ENCODE measurements at regions not wholly inside any gene's neighbourhood (a gene's known extent, or its start where the extent isn't known, plus 50 kb on each side); places are given as distances from the start of the nearest gene placed in this dataset.

DNA sequence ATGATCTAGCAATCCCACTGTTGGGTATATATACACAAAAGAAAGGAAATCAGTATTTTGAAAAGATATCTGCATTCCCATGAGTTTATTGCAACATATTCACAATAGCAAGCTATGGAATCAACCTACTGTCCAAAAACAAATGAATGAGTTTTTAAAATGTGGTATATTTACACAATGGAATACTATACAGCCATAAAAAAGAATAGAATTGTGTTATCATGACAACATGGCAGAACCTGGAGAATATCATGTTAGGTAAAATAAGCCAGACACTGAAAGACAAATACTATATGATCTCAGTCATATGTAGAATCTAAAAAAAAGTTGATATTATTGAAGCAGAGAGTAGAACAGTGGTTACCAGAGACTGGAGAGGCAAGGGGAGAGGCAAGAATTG is 732.6 kb downstream of the MCTP2 start:
- TF ChIP-seq, protein P1, sequence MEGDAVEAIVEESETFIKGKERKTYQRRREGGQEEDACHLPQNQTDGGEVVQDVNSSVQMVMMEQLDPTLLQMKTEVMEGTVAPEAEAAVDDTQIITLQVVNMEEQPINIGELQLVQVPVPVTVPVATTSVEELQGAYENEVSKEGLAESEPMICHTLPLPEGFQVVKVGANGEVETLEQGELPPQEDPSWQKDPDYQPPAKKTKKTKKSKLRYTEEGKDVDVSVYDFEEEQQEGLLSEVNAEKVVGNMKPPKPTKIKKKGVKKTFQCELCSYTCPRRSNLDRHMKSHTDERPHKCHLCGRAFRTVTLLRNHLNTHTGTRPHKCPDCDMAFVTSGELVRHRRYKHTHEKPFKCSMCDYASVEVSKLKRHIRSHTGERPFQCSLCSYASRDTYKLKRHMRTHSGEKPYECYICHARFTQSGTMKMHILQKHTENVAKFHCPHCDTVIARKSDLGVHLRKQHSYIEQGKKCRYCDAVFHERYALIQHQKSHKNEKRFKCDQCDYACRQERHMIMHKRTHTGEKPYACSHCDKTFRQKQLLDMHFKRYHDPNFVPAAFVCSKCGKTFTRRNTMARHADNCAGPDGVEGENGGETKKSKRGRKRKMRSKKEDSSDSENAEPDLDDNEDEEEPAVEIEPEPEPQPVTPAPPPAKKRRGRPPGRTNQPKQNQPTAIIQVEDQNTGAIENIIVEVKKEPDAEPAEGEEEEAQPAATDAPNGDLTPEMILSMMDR (IDR thresholded peaks at IDR 0.05; ENCODE audit: poor library complexity, severe bottlenecking): no peak
- Histone ChIP-seq H3K4me3 (ENCODE audit: severe bottlenecking) (no peak overlapping the region), H3K9me3 (ENCODE audit: severe bottlenecking) (peaks cover 2% of the 10 kb centered on the region), H3K4me1 (ENCODE audit: insufficient read depth, poor library complexity, severe bottlenecking) (peaks cover 6% of the 10 kb centered on the region), H3K27ac (ENCODE audit: poor library complexity, severe bottlenecking) (no peak overlapping the region), H3K27me3 (ENCODE audit: insufficient read depth, poor library complexity, severe bottlenecking) (peaks cover under 1% of the 10 kb centered on the region), H3K36me3 (ENCODE audit: low read depth) (no peaks in the 10 kb centered on the region)
- ATAC-seq (ENCODE audit: low read depth) (no peak), DNase-seq (ENCODE audit: low spot score) (no peak)

DNA sequence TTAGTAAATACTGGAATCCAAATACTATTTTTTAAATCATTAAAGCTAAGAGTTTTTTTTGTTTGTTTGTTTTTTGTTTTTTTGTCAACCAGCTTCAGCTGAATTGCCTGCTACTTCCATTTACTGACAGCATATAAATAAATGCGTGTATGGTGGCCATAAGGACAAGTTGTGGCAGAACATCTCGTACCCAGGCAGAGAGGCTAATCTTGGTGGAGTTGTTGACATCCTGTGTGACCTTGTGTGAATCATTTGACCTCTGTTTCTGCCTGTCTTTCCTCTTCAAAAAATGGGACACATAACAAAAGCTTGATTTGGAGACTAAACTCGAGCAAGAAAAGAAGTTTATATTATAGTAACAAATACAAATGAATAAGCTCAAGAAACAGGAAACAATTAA is 734.2 kb downstream of the MCTP2 start:
- H3K9me3 ChIP-seq (ENCODE audit: severe bottlenecking): no peaks in the 10 kb centered on the region
- no peaks in the 10 kb centered on the region for H3K27me3 ChIP-seq (ENCODE audit: insufficient read depth, poor library complexity, severe bottlenecking)
- DNase-seq (ENCODE audit: low spot score): no peak
- H3K4me1 ChIP-seq (ENCODE audit: insufficient read depth, poor library complexity, severe bottlenecking): peaks cover 6% of the 10 kb centered on the region
- TF ChIP-seq, protein P1 (IDR thresholded peaks at IDR 0.05; ENCODE audit: poor library complexity, severe bottlenecking): no peak
- no peaks in the 10 kb centered on the region for H3K36me3 ChIP-seq (ENCODE audit: low read depth)
- no peak overlapping the region for H3K27ac ChIP-seq (ENCODE audit: poor library complexity, severe bottlenecking)
- no peak overlapping the region for H3K4me3 ChIP-seq (ENCODE audit: severe bottlenecking)
- ATAC-seq (ENCODE audit: low read depth): no peak

DNA sequence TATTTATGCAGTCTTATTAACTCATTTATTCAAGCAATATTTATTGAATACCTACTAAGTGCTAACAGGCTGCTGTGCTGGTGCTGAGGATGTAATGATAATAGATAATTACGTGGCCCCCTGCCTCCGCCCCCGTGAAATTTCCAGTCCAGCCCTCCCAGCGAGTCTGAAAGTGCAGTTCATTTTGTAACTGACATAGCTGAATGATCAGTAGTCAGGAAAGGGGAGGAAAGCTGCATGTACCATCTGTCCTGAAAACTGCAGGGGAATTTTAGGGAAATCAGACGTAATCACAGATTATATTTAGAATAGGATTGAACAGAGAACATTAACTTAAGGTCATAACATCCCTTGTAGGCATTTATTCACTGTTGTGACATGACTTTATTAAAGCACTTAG is 736.8 kb downstream of the MCTP2 start:
- DNase-seq (ENCODE audit: low spot score): no peak
- no peak overlapping the region for H3K4me3 ChIP-seq (ENCODE audit: severe bottlenecking)
- H3K27me3 ChIP-seq (ENCODE audit: insufficient read depth, poor library complexity, severe bottlenecking): no peaks in the 10 kb centered on the region
- H3K36me3 ChIP-seq (ENCODE audit: low read depth): no peaks in the 10 kb centered on the region
- ATAC-seq (ENCODE audit: low read depth): no peak
- no peaks in the 10 kb centered on the region for H3K9me3 ChIP-seq (ENCODE audit: severe bottlenecking)
- H3K4me1 ChIP-seq (ENCODE audit: insufficient read depth, poor library complexity, severe bottlenecking): peaks cover 6% of the 10 kb centered on the region
- TF ChIP-seq, protein P1 (IDR thresholded peaks at IDR 0.05; ENCODE audit: poor library complexity, severe bottlenecking): no peak
- H3K27ac ChIP-seq (ENCODE audit: poor library complexity, severe bottlenecking): no peak overlapping the region

DNA sequence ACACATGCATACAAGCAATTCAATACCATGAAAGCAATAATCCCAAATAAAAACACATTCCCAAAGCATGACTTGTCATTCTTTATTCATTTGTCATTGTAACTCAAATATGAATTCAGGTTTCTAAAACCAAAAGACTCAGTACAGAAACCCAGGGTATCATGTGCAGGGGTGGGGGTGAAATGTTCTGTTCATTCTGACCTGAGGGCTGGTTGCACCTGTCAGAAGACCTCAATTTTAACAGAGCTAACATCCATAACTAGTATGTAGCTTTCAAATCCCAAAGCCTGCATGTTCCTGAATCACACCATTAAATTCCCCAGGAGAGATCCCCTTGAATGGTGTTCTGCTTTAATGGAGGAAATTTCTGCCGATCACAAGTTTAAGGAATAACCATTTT is 738.7 kb downstream of the MCTP2 start:
- TF ChIP-seq, protein P1 (IDR thresholded peaks at IDR 0.05; ENCODE audit: poor library complexity, severe bottlenecking): no peak

DNA sequence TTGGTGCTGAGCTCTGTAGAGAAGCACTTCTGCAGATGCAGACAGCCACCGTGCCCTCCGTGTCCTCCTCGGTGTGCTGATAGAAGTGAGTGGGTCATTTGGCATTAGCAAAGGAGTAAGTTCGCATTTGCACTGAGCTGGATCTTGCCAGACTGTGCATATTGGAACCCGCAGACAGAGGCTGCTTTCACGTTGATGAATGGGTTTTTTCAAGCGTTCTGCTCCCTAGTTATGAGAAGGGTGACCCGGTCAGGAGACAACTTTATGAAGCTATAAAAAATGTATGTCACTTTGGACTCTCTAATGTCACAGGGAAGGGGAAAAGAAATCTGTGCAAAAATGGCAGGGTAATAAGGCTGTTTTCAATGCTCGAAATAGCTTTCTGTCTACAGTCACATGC is 739.4 kb downstream of the MCTP2 start:
- no peak for ATAC-seq (ENCODE audit: low read depth)

More for the DNA sequence above, 738.7 kb downstream of the MCTP2 start:
- Histone ChIP-seq H3K27me3 (ENCODE audit: insufficient read depth, poor library complexity, severe bottlenecking) (no peaks in the 10 kb centered on the region), H3K9me3 (ENCODE audit: severe bottlenecking) (no peaks in the 10 kb centered on the region), H3K4me3 (ENCODE audit: severe bottlenecking) (no peak overlapping the region), H3K27ac (ENCODE audit: poor library complexity, severe bottlenecking) (no peak overlapping the region), H3K4me1 (ENCODE audit: insufficient read depth, poor library complexity, severe bottlenecking) (peaks cover 6% of the 10 kb centered on the region), H3K36me3 (ENCODE audit: low read depth) (no peaks in the 10 kb centered on the region)
- ATAC-seq (ENCODE audit: low read depth): no peak
- no peak for DNase-seq (ENCODE audit: low spot score)

More for the DNA sequence above, 739.4 kb downstream of the MCTP2 start:
- no peak for DNase-seq (ENCODE audit: low spot score)
- Histone ChIP-seq H3K4me1 (ENCODE audit: insufficient read depth, poor library complexity, severe bottlenecking) (no peaks in the 10 kb centered on the region), H3K9me3 (ENCODE audit: severe bottlenecking) (no peaks in the 10 kb centered on the region), H3K27me3 (ENCODE audit: insufficient read depth, poor library complexity, severe bottlenecking) (no peaks in the 10 kb centered on the region), H3K27ac (ENCODE audit: poor library complexity, severe bottlenecking) (no peak overlapping the region), H3K4me3 (ENCODE audit: severe bottlenecking) (no peak overlapping the region), H3K36me3 (ENCODE audit: low read depth) (no peaks in the 10 kb centered on the region)
- TF ChIP-seq, protein P1 (IDR thresholded peaks at IDR 0.05; ENCODE audit: poor library complexity, severe bottlenecking): no peak
